PC-9 (cell line): ENCODE measurements at regions not wholly inside any gene's neighbourhood (a gene's known extent, or its start where the extent isn't known, plus 50 kb on each side); places are given as distances from the start of the nearest gene placed in this dataset.

Experiments used
- EZH2 ChIP-seq: fragments of 200-600 bp; sonication (generic); IDR thresholded peaks from 2 replicates; pipeline ENCODE4 v1.8.0; 2017; ENCODE audit warnings: antibody characterized with exemption, low read depth
- TF ChIP-seq, protein P1 (sequence below): fragments of 200-600 bp; sonication (generic); conservative IDR thresholded peaks from 2 replicates; pipeline ENCODE4 v1.6.1; 2017; ENCODE audit warnings: mixed run types, antibody characterized with exemption, mild to moderate bottlenecking, moderate library complexity

DNA sequence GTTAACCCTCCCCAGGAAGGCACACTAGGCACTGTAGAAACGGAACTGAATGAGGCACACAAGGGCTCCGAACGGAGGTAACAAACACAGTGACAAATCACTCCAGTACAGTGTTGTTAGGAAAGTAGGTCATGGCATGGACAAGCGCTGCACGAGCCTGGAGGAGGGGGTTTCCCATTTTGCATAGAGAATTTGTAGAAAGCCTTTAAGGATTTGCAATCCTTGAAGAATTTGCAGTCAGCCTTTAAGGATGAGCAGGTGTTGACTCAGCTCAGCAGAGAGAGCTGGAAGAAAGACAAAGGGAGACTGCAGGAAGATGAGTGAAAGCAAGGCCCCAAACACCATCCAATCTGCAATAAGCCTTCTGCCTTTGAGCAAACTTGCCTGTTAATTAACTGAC lies 51.1 kb upstream of the PPP1R3C start:
- TF ChIP-seq, protein P1, sequence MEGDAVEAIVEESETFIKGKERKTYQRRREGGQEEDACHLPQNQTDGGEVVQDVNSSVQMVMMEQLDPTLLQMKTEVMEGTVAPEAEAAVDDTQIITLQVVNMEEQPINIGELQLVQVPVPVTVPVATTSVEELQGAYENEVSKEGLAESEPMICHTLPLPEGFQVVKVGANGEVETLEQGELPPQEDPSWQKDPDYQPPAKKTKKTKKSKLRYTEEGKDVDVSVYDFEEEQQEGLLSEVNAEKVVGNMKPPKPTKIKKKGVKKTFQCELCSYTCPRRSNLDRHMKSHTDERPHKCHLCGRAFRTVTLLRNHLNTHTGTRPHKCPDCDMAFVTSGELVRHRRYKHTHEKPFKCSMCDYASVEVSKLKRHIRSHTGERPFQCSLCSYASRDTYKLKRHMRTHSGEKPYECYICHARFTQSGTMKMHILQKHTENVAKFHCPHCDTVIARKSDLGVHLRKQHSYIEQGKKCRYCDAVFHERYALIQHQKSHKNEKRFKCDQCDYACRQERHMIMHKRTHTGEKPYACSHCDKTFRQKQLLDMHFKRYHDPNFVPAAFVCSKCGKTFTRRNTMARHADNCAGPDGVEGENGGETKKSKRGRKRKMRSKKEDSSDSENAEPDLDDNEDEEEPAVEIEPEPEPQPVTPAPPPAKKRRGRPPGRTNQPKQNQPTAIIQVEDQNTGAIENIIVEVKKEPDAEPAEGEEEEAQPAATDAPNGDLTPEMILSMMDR, result no peak
- TF ChIP-seq EZH2, result no peak
